HG02642 (cell line): ENCODE measurements at regions not wholly inside any gene's neighbourhood (a gene's known extent, or its start where the extent isn't known, plus 50 kb on each side); places are given as distances from the start of the nearest gene placed in this dataset.
"Not testable (repeated sequence)": the region's sequence is repeated elsewhere in the genome, so short reads cannot be mapped to it uniquely, and the experiment has no call there.

ENCODE experiments used
- ATAC-seq: cut with Tn5 transposase; IDR thresholded peaks from one replicate; pipeline ENCODE4 v1.9.1; 2021; ENCODE audit warnings: mild to moderate bottlenecking; ENCODE audit not compliant: unreplicated experiment, poor library complexity

DNA sequence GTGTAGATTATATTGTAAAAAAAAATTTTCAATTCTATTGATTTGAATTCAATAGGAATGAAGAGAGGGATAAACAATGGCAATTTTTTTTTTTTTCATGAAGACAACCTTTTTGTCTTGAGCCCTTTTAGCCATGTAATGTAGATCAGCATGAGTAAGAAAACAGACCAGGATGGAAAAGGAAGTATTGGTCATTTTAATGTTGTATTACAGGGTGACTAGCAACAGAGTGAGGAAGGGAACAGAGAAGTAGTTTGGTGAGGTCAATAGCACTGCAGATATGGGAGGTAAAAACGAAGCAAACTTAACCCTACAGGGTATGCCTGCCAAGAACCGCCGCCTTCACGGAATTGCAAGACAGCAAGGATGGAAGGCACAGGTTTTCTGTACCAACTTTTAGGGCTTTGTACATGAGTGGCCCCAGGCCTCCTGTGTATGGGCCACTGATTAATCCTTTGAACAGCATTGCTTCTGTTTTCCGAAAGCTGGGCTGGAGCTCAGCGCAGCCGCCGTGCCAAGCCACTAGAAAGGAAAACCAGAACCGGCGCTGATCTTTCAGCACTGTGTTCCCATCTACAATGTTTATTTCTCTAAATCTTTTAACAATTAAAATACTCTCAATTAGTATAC is 383.7 kb downstream of the CENPW start:
- ATAC-seq, result no peak

DNA sequence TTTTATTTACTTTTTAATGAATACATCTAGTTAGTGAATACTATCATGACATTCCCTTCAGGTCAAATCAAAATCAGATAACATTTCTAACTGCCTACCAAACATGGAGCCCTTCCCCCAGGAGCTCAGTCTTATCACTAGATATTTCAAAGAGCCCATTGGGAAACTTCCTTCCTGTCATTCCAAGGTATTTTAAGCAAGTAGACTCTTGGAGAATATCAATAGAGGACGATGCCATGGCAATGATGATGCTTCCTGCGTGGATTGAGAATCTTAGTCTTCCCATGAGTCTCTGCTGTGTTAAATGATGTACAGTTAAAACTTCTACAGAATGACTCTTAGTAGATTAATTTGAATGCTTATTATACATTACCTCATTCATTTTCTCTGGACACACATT is 384.9 kb downstream of the CENPW start:
- ATAC-seq, result no peak

DNA sequence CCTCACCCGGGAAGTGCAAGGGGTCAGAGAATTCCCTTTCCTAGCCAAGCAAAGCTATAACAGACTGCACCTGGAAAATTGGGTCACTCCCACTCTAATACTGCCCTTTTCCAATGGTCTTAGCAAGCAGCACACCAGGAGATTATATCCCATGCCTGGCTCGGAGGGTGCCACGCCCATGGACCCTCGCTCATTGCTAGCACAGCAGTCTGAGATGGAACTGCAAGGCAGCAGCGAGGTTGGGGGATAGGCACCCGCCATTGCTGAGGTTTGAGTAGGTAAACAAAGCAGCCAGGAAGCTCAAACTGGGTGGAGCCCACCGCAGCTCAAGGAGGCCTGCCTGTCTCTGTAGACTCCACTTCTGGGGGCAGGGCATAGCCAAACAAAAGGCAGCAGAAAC is 386.5 kb downstream of the CENPW start:
- not testable (repeated sequence) for ATAC-seq

DNA sequence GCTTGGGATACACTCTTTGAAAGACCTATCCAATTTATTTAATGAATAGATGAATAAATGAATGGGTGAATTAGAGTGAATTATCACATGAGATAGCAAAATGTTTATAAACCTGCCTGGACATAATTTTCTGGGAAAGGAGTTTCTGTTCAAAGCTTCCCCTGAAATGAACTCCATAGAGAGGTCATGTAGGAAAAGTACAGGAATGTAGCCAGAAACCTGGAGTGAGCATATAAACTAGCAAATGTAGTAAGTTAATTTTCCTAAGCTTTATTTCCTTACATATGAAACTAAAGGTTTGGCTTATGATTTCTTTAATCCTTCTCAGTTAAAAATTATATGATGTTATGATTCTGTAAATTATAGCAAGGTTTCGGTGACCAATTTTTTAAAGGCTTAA is 380.3 kb upstream of the RSPO3 start:
- ATAC-seq, result no peak

DNA sequence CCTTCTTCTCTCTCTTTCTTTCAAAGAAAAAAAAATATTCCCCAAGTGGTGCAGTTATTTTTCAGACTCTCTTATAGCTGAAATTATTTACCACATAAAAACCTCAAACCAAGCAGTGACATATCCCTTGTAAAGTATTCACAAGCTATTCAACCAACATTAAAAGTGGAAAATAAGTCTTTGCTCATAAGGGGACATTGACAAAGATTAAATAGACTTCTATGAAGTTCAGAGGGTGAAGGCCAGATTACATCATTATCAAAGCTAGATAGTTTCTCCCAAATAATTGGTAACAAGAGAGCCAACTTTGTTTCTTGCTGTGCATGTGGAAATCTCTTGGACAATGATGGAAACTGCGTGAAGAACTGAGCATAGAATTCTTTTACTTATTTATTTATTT is 379.8 kb upstream of the RSPO3 start:
- ATAC-seq, result no peak

DNA sequence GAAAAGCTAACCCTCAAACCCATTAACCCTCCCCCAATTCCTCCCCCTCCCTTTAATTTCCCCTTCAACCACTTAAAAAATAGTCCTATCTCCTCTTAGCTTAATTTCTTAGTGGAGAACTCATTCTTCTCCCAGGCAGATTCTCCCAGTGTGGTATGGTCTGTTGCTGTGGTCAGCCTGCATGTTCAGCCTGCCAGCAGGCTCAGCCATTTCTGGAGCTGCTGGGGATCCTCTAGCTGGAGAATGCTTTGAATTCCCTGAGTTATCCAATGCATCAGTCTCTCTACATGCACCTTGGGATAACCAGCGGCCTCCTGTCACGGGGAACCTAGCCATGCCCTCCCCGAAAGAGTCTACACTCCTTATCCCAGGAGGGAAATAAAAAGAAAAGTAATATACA is 375.4 kb upstream of the RSPO3 start:
- ATAC-seq, result no peak

DNA sequence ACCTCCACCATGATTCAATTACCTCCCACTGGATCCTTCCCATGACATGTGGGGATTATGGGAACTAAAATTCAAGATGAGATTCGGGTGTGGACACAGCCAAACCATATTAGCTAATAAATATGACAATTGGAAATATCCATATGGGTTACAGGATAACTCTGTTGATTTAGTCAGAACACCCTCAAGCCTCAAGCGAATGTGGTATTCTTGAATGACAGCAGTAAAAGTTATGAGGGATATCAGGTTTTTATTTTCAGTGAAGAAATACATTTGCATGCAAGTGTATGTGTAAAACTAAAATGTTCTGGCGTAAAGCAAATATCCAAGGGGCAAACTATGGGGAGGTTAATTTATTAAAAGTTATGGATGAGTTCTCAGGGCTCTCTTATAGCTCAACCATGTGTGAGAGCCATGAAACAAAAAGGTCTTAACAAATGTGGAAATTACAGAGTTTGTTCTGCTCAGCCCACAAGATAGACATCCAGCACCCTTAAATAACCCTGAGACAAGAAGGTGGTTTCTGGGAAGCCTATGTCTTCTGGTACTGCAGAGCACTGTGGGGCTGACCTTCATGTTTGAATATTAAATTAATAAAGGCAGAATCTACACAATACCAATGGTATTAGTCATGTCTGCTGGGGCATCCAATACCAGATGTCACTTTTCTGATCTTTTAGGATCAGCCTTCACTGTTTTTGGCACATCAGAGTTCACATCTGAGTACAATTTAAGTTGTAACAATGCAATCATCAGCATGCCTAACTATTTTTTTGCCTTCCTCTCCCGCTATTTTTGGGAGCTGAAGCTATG is 370.5 kb upstream of the RSPO3 start:
- ATAC-seq, result no peak

DNA sequence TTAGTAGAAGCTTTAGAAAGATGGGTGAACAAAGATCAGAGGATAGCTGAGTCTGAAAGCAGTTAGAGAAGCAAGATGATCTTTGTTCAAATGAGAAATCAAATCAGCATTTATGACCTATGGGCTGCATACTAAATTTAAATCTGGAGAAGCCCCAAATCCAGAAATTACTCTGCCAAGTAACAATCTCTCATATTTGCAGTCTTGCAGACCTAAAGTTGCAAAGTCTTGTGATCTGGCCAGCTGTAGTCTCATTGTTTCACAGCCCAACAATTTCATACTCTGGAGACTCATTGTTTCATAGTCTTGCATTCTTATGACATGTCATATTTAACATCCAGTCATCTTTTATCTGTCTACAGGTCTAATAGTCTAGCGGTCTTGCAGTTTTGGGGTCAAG is 364.9 kb upstream of the RSPO3 start:
- ATAC-seq, result no peak

DNA sequence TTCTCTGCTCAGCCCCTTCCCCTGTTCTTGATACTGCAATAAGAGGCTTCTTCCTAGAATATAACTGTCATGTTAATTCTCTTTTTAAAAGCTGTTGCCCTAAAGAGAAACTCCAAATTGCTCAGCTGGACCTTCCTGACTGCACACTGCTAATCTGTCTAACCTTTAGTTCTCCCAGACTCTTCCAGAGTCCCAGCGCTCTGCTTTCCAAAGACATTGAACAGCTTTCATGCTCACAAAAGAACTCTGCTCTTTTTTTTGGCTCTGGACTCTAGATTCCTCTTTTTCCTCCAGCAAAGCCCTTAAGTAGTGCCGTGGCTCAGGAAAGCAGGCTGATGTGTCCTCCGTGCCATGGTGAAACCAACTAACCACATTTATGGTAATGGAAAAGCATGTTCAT is 356.6 kb upstream of the RSPO3 start:
- ATAC-seq, result no peak

DNA sequence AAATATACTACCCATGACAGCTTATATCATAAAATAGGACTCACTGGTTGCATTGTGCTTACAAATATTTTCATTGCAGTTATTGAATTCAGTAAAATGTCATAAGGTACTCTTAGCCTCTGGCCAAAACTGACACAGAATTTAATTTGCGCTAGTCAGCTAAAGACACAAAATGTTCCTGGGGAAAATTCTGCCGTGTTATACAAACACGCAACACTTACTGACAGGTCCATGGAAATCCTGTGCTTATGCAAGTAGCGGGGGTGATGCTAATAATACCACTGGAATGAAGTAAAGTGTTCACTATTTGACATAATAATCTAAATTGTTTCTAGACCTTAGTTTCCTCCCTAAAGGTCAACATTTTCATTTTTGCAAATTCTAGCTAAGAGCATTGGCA is 354.4 kb upstream of the RSPO3 start:
- ATAC-seq, result no peak

DNA sequence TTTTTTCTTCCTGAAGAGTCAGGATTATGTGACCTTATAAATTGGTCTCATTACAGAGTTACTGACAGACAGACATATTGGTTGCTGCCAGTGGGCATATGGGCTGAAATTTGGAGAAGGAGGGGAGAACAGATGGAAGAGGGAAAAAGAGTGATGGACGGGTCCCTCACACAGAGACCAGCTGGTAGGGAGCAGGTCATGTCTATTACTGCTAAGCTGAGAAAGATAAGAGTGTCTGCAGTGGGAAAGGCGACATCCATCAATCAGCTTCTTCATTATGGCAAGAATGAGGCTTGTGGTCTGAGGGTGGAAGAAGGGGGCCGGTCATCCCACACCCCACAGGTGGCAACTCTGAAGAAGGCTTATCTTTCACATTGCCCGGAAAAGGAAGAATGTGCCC is 353.8 kb upstream of the RSPO3 start:
- no peak for ATAC-seq

DNA sequence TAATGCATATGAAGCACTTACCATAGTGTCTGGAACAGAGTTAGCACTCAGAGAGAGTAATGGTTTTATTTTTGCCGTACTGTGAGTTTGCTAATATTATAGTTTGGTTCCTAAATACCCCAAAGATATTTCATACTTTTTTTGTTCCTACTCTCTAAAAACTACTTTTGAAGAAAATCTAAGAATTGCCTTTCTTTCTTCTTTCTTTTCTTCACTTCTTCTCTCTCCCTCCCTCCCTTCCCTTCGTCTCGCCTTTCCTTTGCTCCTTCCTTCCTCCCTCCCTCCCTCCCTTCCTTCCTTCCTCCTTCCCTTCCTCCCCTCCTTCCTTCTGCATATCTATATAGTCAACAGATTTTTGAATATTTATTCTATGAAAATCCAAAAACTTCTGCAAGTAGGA is 351.7 kb upstream of the RSPO3 start:
- no peak for ATAC-seq

DNA sequence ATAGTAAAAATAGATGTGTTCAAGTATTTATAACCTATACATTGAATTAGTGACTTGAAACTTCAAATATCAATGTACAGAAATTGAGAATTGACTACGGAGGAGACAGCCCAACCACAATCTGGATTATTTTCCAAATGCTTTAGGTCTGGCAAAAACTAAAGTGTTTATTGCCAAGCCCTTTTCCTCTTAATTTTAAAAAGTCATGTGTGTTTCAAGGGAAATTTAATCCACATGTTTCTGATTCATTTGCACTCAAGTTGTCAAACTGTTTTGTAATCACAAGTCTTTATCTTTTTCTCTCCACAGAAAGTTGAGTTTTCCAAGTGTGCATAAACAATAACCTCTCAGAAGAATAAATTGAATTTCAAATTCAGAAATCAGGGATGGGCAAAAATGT is 350.8 kb upstream of the RSPO3 start:
- no peak for ATAC-seq

DNA sequence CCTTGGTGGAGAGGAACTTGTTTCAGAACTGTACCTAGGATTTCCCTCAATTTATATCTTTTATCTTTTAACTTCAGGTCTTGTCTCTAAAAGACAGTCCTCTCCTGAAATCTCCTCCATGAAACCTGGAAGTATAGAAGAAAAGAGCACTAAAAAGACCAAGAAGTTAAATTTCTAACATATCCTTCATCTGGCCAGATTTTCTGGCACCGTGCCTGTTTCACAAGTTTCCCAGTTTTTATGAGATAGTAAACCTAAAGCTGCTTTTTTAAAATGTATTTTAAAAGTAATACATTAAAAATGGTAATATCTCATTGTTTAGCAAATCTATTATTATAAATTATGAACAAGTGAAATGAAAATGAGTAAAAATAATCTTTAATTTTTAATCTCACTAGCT is 348.3 kb upstream of the RSPO3 start:
- ATAC-seq, result no peak

DNA sequence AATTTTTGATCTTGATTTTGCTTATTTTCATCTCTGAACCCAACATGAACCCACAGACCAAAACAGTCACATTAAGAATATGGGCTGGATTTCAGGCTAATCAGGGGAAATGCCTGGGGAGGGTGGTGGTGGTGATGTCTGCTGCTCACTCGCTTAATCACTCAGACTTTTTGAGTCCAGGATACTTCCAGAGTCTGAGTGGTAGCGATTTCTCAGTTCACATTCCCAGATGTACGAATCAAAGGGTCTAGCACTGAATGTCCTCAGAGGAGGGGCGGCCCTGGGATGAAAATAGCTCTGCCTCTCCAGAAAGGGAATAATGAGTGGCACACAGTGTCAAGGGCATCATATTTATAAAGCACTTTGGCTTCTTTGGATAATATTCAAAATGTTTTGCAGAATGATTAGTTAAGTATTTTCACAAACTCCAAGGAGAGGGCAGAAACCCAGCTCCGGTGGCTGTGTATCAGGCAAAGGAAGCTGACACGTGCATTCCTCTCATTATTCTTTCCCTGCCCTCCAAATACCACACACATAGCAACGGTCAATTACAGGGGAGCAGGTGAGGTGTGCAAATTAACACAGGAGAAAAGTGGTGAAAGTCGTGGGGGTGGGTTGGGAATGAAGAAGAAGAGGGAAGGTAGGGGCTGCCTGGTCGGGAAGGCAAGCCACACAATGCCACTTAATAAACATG is 345.2 kb upstream of the RSPO3 start:
- ATAC-seq, result no peak

DNA sequence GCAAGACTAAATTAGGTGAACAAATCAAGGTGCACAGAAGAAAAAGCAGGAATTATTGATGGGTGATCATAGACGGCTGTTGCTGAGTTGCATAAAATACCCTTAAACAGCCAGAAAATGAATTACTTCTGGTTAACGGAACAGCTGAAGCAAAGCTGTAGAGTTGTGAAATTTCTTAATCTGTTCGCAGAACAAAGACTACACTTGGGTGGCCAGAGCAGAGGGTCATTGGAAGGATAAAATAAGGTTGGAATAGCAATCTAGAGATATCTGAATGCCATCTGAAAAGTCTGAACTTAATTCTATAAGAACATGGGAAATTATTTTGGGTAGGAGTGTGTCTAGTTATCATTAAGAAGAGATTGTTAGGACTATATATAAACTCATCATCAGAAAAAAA is 339.1 kb upstream of the RSPO3 start:
- no peak for ATAC-seq

DNA sequence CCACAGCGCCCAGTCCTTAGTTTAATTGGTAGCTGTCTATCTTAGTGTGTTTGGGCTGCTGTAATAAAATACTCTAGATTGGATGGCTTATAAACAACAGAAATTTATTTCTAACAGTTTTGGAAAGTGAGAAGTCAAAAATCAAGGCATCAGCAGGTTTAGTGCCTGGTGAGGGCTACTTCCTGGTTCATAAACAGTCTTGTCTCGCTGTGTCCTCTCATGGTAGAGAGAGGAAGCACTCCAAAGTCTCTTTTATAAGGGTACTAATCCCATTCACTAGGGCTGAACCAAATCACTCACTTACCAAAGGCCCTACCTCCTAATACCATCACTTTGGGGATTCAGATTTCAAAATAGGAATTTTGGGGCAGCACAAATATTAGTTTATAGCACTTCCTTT is 336.9 kb upstream of the RSPO3 start:
- ATAC-seq, result no peak

DNA sequence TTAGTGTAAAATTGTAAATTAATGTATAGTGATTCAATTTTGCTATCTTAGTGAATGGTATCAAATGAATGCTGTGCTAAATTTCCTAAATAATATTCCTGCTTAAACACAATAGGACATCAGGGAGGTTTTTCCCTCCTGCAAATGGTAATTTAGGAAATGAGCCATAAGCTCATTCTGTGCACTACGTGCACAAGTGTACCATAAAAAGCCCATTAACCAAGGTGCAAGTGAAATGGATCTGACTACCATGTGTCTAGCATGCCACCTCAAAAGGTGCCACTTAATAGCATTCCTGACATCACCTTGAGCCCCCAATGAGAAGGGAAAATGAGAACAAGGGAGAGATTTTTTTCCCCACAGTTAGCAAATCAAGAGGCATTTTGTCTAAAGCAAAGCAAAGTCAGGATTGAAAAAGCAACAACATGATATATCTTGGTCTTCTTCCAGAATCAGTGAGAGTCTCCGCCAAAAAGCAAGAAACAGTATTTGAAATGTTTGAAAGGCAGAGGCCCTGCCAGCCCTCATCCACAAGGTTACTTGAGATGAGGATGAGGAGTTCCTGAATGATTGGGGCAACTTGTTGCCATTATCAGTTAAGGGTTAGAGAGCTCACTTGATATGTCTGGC is 334.2 kb upstream of the RSPO3 start:
- ATAC-seq, result no peak

DNA sequence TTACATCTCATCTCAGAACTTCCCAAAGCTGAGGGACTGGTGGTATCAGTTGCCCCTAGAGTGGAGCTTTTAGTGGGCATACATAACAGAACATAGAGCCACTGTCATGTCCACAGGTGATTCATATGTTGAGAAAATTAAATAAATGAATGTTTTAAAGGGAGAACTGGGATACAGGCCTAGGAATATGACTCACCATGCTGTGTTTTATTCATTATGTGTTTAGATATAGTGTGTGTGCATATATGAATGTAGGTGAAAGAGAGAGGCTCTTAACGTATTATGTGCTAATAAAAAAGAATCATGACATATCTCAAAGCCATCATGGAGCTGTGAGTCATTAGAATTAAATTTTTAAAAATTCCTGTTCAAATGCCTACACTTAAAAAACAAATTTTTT is 332.2 kb upstream of the RSPO3 start:
- no peak for ATAC-seq

DNA sequence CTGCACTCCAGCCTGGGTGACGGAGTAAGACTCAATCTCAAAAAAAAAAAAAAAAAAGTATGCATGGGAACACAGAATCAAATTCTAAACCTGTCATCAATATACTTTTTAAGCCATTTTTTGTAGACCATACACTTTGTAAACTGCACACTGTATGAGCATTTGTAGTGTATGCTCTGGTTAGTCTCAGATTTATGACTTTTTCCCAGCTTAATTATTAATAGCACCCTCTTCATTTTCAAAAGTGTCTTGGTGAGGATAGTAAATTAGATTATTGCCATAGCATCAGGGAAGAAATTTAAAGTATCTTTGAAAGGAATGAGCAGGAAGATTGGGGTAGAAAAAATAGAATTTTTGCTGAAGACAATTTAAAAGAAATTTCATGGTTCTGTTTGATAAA is 330.8 kb upstream of the RSPO3 start:
- ATAC-seq, result no peak

DNA sequence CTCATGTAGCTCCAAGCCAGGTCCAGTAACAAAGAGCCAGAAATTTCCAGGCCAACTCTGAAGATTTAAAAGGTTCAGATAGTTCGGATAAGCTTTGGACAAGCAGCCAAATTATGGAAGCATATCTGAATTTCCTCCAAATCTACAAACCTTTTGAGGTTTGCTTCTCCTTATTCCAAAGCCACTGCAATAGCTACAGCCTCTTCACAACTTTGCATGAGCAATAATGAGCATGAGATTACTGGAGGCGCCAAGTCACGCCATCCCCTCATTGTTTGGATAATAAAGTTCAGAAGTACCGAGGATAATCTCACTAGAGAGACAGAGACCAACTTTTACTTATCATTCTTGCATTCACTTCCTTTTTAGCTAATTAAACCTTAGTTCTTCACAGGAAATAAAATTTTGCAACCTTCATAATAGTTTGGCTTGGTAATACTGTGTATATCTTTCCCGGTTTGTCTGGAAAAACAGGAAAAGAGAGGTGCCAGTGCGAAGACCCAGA is 329.6 kb upstream of the RSPO3 start:
- no peak for ATAC-seq
